Caco-2 (cell line): ENCODE measurements at regions not wholly inside any gene's neighbourhood (a gene's known extent, or its start where the extent isn't known, plus 50 kb on each side); places are given as distances from the start of the nearest gene placed in this dataset.

Source experiments
- BruUV-seq: library from RNA; stranded (reverse); fragments of 400-500 nt; replicated peaks from 2 replicates; lab custom pipeline; 2021; lab: Mats Ljungman, UMichigan
- CTCF ChIA-PET: fragments of 300-600 bp; sonication (Branson Sonifier 250); formaldehyde crosslinking; loops from one replicate; lab custom pipeline; 2022; ENCODE audit warnings: antibody characterized with exemption; lab: Charles Lee
- POLR2A ChIA-PET: fragments of 300-600 bp; sonication (Branson Sonifier 250); formaldehyde crosslinking; loops from one replicate; lab custom pipeline; 2022; ENCODE audit warnings: antibody characterized with exemption; lab: Charles Lee
- DNase-seq, 2 experiments: peaks; one replicate each; pipeline versions ENCODE4 v3.0.0 to v3.0.0-alpha.2; 2020 to 2022
- H3K27me3 ChIP-seq: replicated peaks from 2 replicates; pipeline ENCODE4 v1.6.0; 2011; ENCODE audit warnings: low read length; ENCODE audit not compliant: control insufficient read depth, insufficient read depth
- H3K36me3 ChIP-seq: 2 replicates; pipeline ENCODE4 v1.5.1; 2011; ENCODE audit warnings: low read length; ENCODE audit not compliant: control insufficient read depth, insufficient read depth
- H3K4me1 ChIP-seq: fragments of 250-450 bp; sonication (Bioruptor Pico); 2 replicates; pipeline ENCODE4 v1.5.1; 2020; ENCODE audit warnings: mild to moderate bottlenecking
- H3K4me3 ChIP-seq: 2 replicates; pipeline ENCODE4 v1.5.1; 2011; ENCODE audit warnings: low read depth, mild to moderate bottlenecking, control low read depth, low read length
- H3K9me3 ChIP-seq: fragments of 250-450 bp; sonication (Bioruptor Pico); 2 replicates; pipeline ENCODE4 v1.5.1; 2020; ENCODE audit warnings: mild to moderate bottlenecking, moderate library complexity
- H3K27ac Mint-ChIP-seq: one replicate; pipeline ENCODE4 v1.8.0; 2022; ENCODE audit warnings: mixed read lengths; ENCODE audit not compliant: unreplicated experiment
- H3K27me3 Mint-ChIP-seq: one replicate; pipeline ENCODE4 v1.8.0; 2022; ENCODE audit warnings: mixed read lengths; ENCODE audit not compliant: insufficient read depth, unreplicated experiment
- H3K36me3 Mint-ChIP-seq: one replicate; pipeline ENCODE4 v1.8.0; 2022; ENCODE audit warnings: mild to moderate bottlenecking, mixed read lengths; ENCODE audit not compliant: insufficient read depth, unreplicated experiment
- H3K4me1 Mint-ChIP-seq: one replicate; pipeline ENCODE4 v1.8.0; 2022; ENCODE audit warnings: low read depth, mixed read lengths; ENCODE audit not compliant: unreplicated experiment
- H3K4me3 Mint-ChIP-seq: one replicate; pipeline ENCODE4 v1.8.0; 2022; ENCODE audit warnings: mild to moderate bottlenecking, moderate library complexity, mixed read lengths; ENCODE audit not compliant: unreplicated experiment
- H3K9me3 Mint-ChIP-seq: one replicate; pipeline ENCODE4 v1.8.0; 2022; ENCODE audit warnings: mixed read lengths; ENCODE audit not compliant: unreplicated experiment
- intact Hi-C: fragments of 100-400 bp; cut with micrococcal nuclease; formaldehyde crosslinking; loops from one replicate; pipeline ENCODE4 v1.10.0; 2022; ENCODE audit not compliant: unreplicated experiment
- TF ChIP-seq, protein P1 (sequence below), 2 experiments: fragments of 200-600 bp in 1 of 2; IDR thresholded peaks; 1 replicate in 1 of 2; 2 replicates in 1 of 2; pipeline versions ENCODE4 v1.5.1 to v1.8.0; 2011 to 2022; ENCODE audit warnings: antibody characterized with exemption in 1 of 2, control low read depth in 1 of 2, inconsistent platforms in 1 of 2, low read depth in 1 of 2, low read length in 1 of 2, mild to moderate bottlenecking in 1 of 2, moderate library complexity in 1 of 2; ENCODE audit not compliant: insufficient read depth in 1 of 2, severe bottlenecking in 1 of 2, unreplicated experiment in 1 of 2

DNA sequence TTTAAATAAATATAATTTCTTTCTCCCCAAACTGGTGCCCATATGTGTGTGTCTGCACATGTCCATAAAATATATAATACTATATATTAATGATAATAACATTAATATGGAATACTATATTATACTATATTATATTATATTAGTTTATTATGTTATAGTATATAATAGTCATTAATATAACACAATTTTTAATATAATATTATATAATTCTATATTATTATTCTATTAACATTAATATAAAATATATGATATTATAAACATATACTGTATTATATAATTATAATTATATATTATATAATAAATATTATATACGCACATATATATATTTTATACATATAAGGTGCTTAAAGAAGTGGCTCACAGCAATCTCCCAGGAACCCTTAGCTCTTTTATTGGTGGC, 513.0 kb upstream of the CDH11 start:
- Histone ChIP-seq H3K36me3 (no peaks in the 10 kb centered on the region), H3K4me1 (no peaks in the 10 kb centered on the region), H3K27me3 (no peaks in the 10 kb centered on the region), H3K9me3 (no peaks in the 10 kb centered on the region), H3K4me3 (no peak overlapping the region)
- no peak overlapping the region for H3K27ac Mint-ChIP-seq
- CTCF ChIA-PET = no interaction called here
- POLR2A ChIA-PET = no interaction called here
- peaks cover 13% of the 10 kb centered on the region for H3K27me3 Mint-ChIP-seq
- H3K4me1 Mint-ChIP-seq = no peaks in the 10 kb centered on the region
- BruUV-seq = no TSS peak
- no peak for DNase-seq
- no peaks in the 10 kb centered on the region for H3K36me3 Mint-ChIP-seq
- intact Hi-C loops = no loop called here
- peaks cover 6% of the 10 kb centered on the region for H3K9me3 Mint-ChIP-seq
- TF ChIP-seq, protein P1, sequence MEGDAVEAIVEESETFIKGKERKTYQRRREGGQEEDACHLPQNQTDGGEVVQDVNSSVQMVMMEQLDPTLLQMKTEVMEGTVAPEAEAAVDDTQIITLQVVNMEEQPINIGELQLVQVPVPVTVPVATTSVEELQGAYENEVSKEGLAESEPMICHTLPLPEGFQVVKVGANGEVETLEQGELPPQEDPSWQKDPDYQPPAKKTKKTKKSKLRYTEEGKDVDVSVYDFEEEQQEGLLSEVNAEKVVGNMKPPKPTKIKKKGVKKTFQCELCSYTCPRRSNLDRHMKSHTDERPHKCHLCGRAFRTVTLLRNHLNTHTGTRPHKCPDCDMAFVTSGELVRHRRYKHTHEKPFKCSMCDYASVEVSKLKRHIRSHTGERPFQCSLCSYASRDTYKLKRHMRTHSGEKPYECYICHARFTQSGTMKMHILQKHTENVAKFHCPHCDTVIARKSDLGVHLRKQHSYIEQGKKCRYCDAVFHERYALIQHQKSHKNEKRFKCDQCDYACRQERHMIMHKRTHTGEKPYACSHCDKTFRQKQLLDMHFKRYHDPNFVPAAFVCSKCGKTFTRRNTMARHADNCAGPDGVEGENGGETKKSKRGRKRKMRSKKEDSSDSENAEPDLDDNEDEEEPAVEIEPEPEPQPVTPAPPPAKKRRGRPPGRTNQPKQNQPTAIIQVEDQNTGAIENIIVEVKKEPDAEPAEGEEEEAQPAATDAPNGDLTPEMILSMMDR (IDR thresholded peaks at IDR 0.05; ENCODE audit: insufficient read depth in 1 of 2, low read depth in 1 of 2, low read length in 1 of 2, severe bottlenecking in 1 of 2, unreplicated experiment in 1 of 2) = no peak
- no peak overlapping the region for H3K4me3 Mint-ChIP-seq

DNA sequence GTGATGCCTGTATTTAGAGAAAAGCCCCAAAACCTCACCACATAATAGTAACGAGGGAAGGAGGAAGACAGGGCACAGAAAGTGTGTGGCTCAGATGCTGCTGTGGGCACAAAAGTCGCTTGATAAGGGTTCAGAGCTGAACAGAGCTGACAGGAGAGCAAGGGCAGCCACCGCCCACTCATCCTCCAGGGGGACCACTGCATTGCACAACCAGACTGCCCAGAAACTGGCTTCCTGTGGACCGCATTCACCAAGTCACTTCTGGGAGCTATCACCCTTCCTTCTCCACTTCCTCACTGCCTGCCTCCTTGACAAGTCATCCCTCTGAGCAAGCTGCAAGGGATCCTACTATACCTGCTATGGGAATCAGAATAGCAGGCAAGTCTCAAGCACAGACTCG, 512.4 kb upstream of the CDH11 start:
- H3K27me3 Mint-ChIP-seq = peaks cover 15% of the 10 kb centered on the region
- Histone ChIP-seq H3K27me3 (no peaks in the 10 kb centered on the region), H3K4me3 (no peak overlapping the region), H3K36me3 (no peaks in the 10 kb centered on the region), H3K4me1 (no peaks in the 10 kb centered on the region), H3K9me3 (no peaks in the 10 kb centered on the region)
- H3K9me3 Mint-ChIP-seq = peaks cover 8% of the 10 kb centered on the region
- DNase-seq = no peak
- POLR2A ChIA-PET = no interaction called here
- H3K4me3 Mint-ChIP-seq = no peak overlapping the region
- H3K4me1 Mint-ChIP-seq = no peaks in the 10 kb centered on the region
- H3K27ac Mint-ChIP-seq = no peak overlapping the region
- BruUV-seq = no TSS peak
- CTCF ChIA-PET = no interaction called here
- intact Hi-C loops = no loop called here
- TF ChIP-seq, protein P1 (IDR thresholded peaks at IDR 0.05; ENCODE audit: insufficient read depth in 1 of 2, low read depth in 1 of 2, low read length in 1 of 2, severe bottlenecking in 1 of 2, unreplicated experiment in 1 of 2) = peak in 1 of 2 experiments; percentile 15
- H3K36me3 Mint-ChIP-seq = no peaks in the 10 kb centered on the region

DNA sequence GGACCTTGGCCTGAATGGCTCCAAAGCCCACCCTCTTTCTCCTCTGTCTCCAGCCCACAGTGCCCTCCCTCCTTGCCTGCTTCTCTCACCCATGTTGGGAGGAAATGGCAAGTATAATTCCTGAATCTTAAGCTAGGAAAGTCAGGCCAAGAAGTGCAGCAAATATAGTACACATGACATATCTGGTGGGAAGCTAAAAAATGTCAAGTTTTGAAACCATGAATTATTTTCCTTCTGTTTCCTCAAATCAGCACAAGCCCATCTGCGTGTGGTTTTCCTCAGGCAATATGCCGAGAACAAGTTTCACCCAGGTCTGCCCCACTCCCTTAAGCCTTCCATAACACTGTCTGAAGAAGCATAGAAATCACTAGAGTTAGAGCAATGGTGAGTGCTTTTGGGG, 502.8 kb upstream of the CDH11 start:
- Mint-ChIP-seq H3K36me3 (no peaks in the 10 kb centered on the region), H3K9me3 (peaks cover 6% of the 10 kb centered on the region), H3K27me3 (peaks cover 32% of the 10 kb centered on the region), H3K4me1 (no peaks in the 10 kb centered on the region), H3K27ac (no peak overlapping the region), H3K4me3 (no peak overlapping the region)
- intact Hi-C loops = no loop called here
- POLR2A ChIA-PET = no interaction called here
- BruUV-seq = no TSS peak
- TF ChIP-seq, protein P1 (IDR thresholded peaks at IDR 0.05; ENCODE audit: insufficient read depth in 1 of 2, low read depth in 1 of 2, low read length in 1 of 2, severe bottlenecking in 1 of 2, unreplicated experiment in 1 of 2) = no peak
- Histone ChIP-seq H3K4me3 (no peak overlapping the region), H3K9me3 (no peaks in the 10 kb centered on the region), H3K4me1 (no peaks in the 10 kb centered on the region), H3K27me3 (no peaks in the 10 kb centered on the region; the same call in 1 of the 2 replicates), H3K36me3 (no peaks in the 10 kb centered on the region)
- no peak for DNase-seq
- CTCF ChIA-PET = no interaction called here
